ENCODE measurements at regions not wholly inside any gene's neighbourhood (a gene's known extent, or its start where the extent isn't known, plus 50 kb on each side); places are given as distances from the start of the nearest gene placed in this dataset.
"Not testable (repeated sequence)": the region's sequence is repeated elsewhere in the genome, so short reads cannot be mapped to it uniquely, and the experiment has no call there.

DNA sequence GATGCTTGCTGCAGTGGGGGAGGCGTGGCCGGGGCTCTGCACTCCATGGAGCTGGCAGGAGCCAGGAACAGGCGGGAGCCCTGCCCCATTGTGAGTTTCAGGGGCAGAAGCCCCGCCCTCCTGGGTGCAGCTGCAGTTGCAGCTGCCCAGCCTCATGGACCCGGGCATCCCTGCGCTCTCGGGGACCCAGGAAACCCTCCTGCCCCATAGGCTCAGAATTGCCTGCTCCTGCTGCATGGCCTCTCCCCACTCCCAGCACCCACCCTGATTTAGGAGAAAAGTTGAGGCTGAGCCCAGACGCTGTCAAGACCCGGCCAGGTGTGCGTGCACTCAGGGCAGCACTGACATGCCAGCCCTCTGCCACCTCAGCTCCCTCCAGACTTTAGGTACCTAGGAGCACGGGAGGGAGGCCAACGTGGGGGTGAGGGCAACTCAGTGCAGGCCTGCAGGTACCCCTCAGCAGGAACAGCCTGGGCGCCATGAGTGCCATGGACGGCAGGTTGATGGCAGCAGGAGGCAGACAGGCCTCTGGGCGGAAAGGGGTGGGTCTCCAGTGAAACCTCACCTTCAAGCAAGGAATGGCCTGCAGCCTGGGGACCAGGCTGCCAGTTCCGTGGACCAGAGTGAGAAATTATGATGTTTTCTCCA, 67.2 kb upstream of the MAGEB2 start:
- TF ChIP-seq, protein P1, sequence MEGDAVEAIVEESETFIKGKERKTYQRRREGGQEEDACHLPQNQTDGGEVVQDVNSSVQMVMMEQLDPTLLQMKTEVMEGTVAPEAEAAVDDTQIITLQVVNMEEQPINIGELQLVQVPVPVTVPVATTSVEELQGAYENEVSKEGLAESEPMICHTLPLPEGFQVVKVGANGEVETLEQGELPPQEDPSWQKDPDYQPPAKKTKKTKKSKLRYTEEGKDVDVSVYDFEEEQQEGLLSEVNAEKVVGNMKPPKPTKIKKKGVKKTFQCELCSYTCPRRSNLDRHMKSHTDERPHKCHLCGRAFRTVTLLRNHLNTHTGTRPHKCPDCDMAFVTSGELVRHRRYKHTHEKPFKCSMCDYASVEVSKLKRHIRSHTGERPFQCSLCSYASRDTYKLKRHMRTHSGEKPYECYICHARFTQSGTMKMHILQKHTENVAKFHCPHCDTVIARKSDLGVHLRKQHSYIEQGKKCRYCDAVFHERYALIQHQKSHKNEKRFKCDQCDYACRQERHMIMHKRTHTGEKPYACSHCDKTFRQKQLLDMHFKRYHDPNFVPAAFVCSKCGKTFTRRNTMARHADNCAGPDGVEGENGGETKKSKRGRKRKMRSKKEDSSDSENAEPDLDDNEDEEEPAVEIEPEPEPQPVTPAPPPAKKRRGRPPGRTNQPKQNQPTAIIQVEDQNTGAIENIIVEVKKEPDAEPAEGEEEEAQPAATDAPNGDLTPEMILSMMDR (IDR thresholded peaks at IDR 0.05; ENCODE audit: low read depth, low read length, missing control alignments), result no peak
- no peak for DNase-seq (ENCODE audit: extremely low read depth, low read depth)

DNA sequence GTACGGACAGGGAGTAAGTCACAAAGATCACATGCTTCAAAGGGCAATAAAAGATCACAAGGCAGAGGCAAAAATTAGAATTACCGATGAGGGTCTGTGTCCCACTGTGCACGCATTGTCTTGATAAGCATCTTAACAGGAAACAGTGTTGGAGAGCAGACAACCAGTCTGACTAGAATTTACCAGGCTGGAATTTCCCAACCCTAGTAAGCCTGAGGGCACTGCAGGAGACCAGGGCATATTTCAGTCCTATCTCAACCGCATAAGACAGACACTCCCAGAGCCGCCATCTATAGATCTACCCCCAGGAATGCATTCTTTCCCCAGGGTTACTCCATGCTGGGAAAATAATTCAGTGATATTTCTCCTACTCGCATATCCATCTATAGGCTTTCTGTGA, 66.2 kb upstream of the MAGEB2 start:
- DNase-seq (ENCODE audit: extremely low read depth, low read depth), result not testable (repeated sequence)

More for the DNA sequence above, 67.2 kb upstream of the MAGEB2 start:
- H3K4me3 ChIP-seq (replicated peaks; ENCODE audit: low read depth, low read length), result no peak overlapping the region

DNA sequence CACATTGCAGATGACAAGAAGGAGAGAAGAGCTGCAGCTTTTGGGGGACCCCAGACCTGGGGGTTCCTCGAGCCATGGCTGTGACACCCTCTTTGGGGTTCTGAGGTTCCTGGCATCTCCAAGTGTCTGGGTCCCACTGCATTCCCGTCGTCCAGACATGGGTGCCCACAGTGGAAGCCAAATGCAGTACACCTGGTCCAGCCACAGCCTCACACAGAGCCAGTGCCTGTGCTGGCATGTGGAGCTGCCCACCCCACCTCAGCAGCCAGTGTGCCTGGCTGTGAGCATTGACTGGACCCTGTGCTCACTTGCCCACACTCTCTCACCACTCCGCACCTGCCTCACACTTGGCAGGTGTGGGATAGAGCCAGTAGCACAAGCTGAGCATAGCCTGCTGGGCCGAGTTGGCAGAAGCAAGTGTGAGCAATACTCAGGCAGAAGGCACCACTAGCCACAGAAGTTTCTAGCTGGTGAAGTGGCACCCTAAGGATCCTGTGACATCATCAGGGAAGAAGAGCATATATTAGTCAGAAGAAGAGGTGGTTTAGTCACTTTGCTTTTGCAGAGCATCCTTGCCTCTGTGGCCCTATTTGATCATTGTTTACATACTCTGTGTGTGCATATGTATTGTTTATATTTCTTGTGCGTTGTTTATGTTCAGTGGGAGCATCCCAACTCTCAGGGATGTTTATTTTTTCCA, 65.0 kb upstream of the MAGEB2 start:
- TF ChIP-seq, protein P1 (IDR thresholded peaks at IDR 0.05; ENCODE audit: low read depth, low read length, missing control alignments), result no peak
- no peak overlapping the region for H3K4me3 ChIP-seq (replicated peaks; ENCODE audit: low read depth, low read length)
- DNase-seq (ENCODE audit: extremely low read depth, low read depth), result no peak

More for the DNA sequence above, 66.2 kb upstream of the MAGEB2 start:
- not testable (repeated sequence) for H3K4me3 ChIP-seq (replicated peaks; ENCODE audit: low read depth, low read length)

DNA sequence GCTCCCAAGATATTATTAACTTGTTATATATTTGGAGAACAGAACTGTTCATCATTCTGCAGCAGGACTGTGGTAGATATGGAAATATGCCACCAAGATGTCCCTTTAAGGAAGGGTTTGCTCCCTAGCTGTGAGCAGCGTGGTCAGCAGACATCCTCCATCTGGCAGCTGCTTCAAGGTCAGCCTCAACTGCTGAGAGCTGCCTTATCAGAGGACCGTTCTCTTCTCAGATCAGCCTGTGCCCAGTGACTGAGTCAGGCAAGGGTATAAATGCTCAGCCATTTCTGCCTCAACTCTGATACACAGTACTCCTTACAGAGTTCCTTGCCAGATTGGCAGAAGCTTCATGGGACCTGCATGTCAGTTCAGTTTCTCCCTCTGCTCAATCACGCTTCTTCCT, 63.4 kb upstream of the MAGEB2 start:
- no peak for DNase-seq (ENCODE audit: extremely low read depth, low read depth)
- TF ChIP-seq, protein P1 (IDR thresholded peaks at IDR 0.05; ENCODE audit: low read depth, low read length, missing control alignments), result no peak
- no peak overlapping the region for H3K4me3 ChIP-seq (replicated peaks; ENCODE audit: low read depth, low read length)

DNA sequence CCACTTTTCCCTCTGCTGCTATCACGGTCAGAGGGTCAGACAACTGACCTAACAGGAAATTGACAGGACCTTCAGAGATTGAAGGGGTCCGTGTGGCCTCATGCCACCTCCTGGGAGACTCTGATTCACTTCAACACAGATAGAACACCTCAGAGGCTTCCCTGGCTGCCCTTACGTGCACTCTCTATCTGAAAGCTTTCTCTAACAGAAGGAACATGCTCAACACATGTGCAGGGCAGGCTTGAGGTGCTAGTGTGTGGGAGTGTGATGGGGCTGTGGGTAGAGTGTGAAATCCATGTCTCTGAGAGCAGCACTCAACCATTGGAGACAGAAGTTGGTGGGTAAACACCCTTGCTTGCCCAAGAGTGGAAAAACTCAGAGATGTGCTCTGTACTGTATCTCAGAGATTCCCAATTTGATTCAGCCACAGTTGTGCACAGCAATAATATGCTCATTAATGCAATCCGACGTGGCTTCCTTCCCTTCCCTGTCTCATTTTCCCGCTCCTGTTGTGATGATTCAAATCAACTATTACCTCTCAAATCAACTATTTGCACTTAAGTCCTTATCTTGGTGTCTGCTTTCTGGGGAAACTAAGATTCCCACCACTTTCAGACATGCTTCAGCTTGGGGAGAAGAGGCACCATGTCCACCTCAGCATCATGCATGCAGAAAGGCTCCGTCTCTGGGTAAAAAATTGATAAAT, 62.0 kb upstream of the MAGEB2 start:
- TF ChIP-seq, protein P1 (IDR thresholded peaks at IDR 0.05; ENCODE audit: low read depth, low read length, missing control alignments), result no peak
- H3K4me3 ChIP-seq (replicated peaks; ENCODE audit: low read depth, low read length), result no peak overlapping the region
- DNase-seq (ENCODE audit: extremely low read depth, low read depth), result no peak

DNA sequence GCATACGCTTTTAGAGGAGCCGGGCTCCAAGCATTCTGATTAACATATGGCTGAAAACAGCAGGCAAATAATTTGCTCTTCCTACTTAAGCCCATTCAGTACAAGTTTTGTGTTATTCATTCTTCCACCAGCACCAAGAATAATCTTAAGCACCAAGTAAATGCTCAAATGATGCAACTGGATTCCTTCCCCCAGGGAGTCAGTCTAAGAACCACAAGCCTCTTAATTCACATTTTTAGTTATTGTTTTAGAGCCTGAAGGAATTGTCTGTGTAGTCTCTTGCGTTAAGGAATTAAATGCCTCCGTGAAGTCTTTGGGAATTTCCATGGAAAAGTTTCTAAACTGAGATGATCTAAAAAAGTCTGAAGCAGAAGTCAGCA, 61.5 kb upstream of the MAGEB2 start:
- DNase-seq (ENCODE audit: extremely low read depth, low read depth), result no peak
- TF ChIP-seq, protein P1 (IDR thresholded peaks at IDR 0.05; ENCODE audit: low read depth, low read length, missing control alignments), result no peak
- no peak overlapping the region for H3K4me3 ChIP-seq (replicated peaks; ENCODE audit: low read depth, low read length)

DNA sequence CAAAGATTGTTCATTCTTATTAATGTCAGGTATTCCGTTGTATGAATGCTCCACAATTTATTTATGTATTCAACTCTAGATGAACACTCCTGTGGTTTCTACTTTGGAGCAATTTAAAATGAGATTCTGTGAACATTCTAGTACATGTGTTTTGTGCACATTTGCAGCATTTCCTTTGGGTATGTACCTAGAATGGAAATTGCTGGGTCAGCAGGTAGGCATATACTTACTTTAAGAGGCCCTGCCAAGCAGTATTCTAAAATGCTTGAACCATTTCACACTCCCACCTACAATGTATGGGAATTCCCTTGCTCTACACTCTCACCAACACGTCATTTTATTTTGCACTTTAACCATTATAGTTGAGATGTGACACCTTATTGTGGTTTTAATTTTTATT, 59.4 kb upstream of the MAGEB2 start:
- H3K4me3 ChIP-seq (replicated peaks; ENCODE audit: low read depth, low read length), result no peak overlapping the region
- no peak for DNase-seq (ENCODE audit: extremely low read depth, low read depth)
- TF ChIP-seq, protein P1 (IDR thresholded peaks at IDR 0.05; ENCODE audit: low read depth, low read length, missing control alignments), result no peak
